ENCODE measurements at regions not wholly inside any gene's neighbourhood (a gene's known extent, or its start where the extent isn't known, plus 50 kb on each side); places are given as distances from the start of the nearest gene placed in this dataset.

DNA sequence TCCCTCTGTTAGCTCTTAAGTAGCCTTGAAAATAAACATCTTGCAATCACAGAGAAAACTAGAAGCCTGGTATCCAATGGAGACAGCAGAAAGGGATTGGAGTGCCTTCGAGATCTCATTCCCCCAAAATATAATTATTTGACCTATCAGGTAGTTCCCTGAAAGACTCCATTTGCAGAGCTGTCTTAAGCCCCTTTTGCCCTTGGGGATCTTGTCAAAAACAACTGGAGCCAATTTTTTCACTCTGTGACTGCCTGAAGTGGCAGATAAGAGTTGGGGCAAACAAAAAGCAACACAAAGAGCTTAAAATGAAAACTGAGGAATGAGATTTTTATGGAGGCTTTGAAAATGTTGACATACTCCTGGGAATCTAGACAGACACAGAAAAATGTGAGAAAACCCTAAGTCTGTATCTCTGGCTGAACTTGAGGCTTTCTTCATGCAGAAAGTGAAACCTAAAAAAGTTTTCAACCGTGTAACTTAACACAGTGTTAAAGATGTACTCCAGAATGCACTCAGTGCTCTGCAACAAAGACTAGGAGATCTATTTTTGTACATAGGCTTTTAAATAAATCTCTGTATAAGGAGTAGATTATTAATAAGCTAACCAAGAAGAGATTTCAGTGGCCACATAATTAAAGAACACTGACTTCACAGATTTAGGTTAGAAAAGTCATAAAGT is 971.1 kb upstream of the MAN1A1 start:
- TF ChIP-seq, protein P1, sequence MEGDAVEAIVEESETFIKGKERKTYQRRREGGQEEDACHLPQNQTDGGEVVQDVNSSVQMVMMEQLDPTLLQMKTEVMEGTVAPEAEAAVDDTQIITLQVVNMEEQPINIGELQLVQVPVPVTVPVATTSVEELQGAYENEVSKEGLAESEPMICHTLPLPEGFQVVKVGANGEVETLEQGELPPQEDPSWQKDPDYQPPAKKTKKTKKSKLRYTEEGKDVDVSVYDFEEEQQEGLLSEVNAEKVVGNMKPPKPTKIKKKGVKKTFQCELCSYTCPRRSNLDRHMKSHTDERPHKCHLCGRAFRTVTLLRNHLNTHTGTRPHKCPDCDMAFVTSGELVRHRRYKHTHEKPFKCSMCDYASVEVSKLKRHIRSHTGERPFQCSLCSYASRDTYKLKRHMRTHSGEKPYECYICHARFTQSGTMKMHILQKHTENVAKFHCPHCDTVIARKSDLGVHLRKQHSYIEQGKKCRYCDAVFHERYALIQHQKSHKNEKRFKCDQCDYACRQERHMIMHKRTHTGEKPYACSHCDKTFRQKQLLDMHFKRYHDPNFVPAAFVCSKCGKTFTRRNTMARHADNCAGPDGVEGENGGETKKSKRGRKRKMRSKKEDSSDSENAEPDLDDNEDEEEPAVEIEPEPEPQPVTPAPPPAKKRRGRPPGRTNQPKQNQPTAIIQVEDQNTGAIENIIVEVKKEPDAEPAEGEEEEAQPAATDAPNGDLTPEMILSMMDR (IDR thresholded peaks at IDR 0.05; ENCODE audit: low read depth, low read length, missing control alignments), result no peak
- H3K4me3 ChIP-seq (replicated peaks; ENCODE audit: low read depth, low read length), result no peak overlapping the region
- no peak for DNase-seq (ENCODE audit: extremely low read depth, low read depth)

DNA sequence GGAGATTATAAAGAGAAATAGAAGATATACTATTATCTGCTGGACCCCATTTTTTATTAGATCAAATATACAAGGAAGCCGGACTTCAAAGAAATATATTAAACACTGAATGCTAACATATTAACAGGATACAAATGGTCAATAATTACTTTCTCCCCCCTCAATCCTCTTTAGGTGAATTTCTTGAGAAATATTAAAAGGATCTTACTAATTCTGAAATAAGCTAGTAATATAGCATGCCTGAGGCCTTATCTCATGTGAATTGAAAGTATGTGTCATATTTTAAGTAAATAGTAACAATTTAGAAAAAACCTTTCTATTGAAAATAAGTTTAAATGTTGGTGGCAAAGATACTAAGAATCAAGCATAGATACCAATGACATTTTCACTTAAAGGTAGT is 954.7 kb upstream of the MAN1A1 start:
- TF ChIP-seq, protein P1 (IDR thresholded peaks at IDR 0.05; ENCODE audit: low read depth, low read length, missing control alignments), result no peak
- no peak for DNase-seq (ENCODE audit: extremely low read depth, low read depth)
- no peak overlapping the region for H3K4me3 ChIP-seq (replicated peaks; ENCODE audit: low read depth, low read length)

DNA sequence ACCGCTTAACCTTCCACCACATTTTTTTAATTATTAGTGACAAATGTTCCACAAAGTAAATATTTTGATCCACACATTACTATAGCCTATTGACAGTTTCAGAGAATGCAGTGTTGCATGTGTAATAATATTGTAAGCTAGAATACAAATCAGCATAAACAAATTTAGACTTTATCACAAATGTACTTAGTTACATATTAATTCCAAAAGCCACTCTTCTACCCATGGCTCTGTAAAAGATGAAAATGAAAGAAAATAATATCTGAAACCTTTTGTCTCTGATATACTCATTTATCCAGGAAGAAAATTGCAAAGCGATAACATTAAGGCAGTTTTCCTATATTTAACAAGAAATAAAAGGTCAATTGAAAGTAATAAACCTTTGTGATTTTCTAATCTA is 954.0 kb upstream of the MAN1A1 start:
- TF ChIP-seq, protein P1 (IDR thresholded peaks at IDR 0.05; ENCODE audit: low read depth, low read length, missing control alignments), result no peak
- H3K4me3 ChIP-seq (replicated peaks; ENCODE audit: low read depth, low read length), result no peak overlapping the region
- no peak for DNase-seq (ENCODE audit: extremely low read depth, low read depth)

DNA sequence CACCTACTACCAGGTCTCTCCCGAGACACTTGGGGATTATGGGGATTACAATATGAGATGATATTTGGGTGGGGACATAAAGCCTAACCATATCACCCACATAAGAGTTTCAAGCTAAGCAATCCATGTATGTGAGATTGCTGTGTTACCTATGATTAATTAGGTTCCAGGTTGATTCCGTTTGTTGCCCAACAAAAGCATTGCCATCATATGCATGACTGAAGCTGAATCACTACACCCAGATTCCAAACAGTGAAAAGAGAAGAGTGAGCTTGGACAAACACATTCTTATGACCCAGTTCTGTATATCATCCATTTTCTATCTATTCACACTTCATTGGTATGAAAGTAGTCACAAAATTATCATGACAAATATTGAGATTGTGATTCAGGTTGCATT is 952.5 kb upstream of the MAN1A1 start:
- DNase-seq (ENCODE audit: extremely low read depth, low read depth), result no peak
- H3K4me3 ChIP-seq (replicated peaks; ENCODE audit: low read depth, low read length), result no peak overlapping the region
- TF ChIP-seq, protein P1 (IDR thresholded peaks at IDR 0.05; ENCODE audit: low read depth, low read length, missing control alignments), result no peak

DNA sequence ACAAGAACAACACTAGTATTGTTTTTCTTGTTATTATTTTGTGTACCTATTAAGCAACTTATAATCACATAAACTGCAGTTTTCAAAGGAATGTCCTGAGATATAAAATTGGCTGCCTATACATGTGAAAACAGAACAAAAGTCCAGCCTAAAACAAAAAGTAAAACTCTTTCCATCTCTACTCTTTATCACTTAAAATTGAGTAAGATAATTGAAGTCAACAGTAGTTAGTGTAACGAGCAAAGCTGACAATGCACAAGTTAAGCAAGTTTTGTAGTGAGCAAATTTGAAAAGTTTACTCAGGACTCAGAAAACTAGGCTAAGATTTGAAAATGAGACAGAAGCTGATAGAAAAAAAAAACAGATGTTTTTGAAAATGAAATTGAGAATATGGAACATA is 941.4 kb upstream of the MAN1A1 start:
- H3K4me3 ChIP-seq (replicated peaks; ENCODE audit: low read depth, low read length), result no peak overlapping the region
- DNase-seq (ENCODE audit: extremely low read depth, low read depth), result no peak

DNA sequence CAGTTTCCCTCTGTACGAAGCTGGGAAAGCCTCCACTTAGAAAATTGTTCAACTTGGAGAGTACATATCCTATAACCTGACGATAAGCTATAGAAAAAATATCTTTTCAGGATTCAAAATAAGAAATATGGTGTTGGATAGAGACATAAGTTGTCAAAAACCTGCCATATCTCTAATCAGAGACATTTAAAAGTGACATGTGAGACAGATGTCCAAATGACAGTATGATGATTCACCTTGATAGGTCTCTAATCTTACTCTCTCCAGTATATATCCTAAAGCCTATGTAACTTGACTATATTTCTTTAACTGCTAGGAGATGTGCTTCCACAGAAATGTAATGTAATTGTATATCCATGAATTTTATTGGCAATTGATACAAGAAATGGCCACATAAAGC is 932.4 kb upstream of the MAN1A1 start:
- H3K4me3 ChIP-seq (replicated peaks; ENCODE audit: low read depth, low read length), result no peak overlapping the region
- DNase-seq (ENCODE audit: extremely low read depth, low read depth), result no peak
- TF ChIP-seq, protein P1 (IDR thresholded peaks at IDR 0.05; ENCODE audit: low read depth, low read length, missing control alignments), result no peak

More for the DNA sequence above, 941.4 kb upstream of the MAN1A1 start:
- TF ChIP-seq, protein P1 (IDR thresholded peaks at IDR 0.05; ENCODE audit: low read depth, low read length, missing control alignments), result no peak
